ENCODE measurements at regions not wholly inside any gene's neighbourhood (a gene's known extent, or its start where the extent isn't known, plus 50 kb on each side); places are given as distances from the start of the nearest gene placed in this dataset.
"Not testable (repeated sequence)": the region's sequence is repeated elsewhere in the genome, so short reads cannot be mapped to it uniquely, and the experiment has no call there.

DNA sequence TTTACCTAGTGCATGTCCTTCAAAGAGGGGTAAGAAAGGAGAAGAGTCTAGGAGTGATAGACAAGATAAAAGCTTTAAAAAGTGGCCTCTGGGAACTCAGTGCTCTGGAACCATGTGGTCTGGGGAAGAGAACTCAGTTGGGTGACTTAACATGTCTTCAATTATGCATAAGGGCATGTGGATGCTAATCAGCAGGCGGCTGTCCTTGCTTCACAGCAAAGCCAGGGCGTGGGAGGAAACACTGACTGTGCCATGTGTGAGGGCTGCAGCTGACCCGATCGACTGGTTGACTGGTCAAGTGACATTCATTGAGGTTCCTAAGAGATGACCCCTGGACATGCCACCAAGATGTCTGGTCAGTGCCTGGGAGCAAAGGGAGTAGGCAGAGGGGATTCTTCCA is 1053.8 kb downstream of the BCL11B start:
- TF ChIP-seq, protein P1, sequence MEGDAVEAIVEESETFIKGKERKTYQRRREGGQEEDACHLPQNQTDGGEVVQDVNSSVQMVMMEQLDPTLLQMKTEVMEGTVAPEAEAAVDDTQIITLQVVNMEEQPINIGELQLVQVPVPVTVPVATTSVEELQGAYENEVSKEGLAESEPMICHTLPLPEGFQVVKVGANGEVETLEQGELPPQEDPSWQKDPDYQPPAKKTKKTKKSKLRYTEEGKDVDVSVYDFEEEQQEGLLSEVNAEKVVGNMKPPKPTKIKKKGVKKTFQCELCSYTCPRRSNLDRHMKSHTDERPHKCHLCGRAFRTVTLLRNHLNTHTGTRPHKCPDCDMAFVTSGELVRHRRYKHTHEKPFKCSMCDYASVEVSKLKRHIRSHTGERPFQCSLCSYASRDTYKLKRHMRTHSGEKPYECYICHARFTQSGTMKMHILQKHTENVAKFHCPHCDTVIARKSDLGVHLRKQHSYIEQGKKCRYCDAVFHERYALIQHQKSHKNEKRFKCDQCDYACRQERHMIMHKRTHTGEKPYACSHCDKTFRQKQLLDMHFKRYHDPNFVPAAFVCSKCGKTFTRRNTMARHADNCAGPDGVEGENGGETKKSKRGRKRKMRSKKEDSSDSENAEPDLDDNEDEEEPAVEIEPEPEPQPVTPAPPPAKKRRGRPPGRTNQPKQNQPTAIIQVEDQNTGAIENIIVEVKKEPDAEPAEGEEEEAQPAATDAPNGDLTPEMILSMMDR (IDR thresholded peaks at IDR 0.05): no peak
- DNase-seq: no peak
- Histone ChIP-seq H3K27ac (no peak overlapping the region), H3K4me1 (no peaks in the 10 kb centered on the region), H3K27me3 (no peaks in the 10 kb centered on the region), H3K4me3 (no peak overlapping the region), H3K9me3 (no peaks in the 10 kb centered on the region), H3K36me3 (no peaks in the 10 kb centered on the region)
- intact Hi-C loops (cut with DNase I; ENCODE audit: low total_unique reads): no loop called here

DNA sequence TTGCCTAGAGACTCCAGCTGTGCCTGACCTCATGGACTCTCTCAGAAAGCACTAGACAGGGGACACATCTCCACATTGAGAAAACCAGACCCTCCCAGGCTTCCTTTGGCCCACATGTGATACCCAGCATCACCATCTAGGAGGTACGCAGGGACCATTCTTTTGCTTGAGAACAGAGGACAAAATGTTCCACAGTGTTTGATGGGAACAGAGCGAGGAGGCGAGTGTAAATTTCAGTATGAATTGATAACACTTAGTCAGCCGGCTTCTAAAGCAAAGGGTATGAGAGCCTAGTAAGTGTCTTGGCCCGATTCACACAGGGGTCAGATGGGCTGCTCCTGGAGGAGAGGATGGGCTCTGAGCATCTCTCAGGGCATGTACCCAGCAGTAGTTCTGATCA is 1052.4 kb downstream of the BCL11B start:
- Histone ChIP-seq H3K4me3 (no peak overlapping the region), H3K27ac (no peak overlapping the region), H3K27me3 (no peaks in the 10 kb centered on the region), H3K9me3 (no peaks in the 10 kb centered on the region), H3K4me1 (no peaks in the 10 kb centered on the region), H3K36me3 (no peaks in the 10 kb centered on the region)
- DNase-seq: no peak
- TF ChIP-seq, protein P1 (IDR thresholded peaks at IDR 0.05): no peak
- intact Hi-C loops (cut with DNase I; ENCODE audit: low total_unique reads): no loop called here

GRCh38 chr14:98223106-98223505 is 1048.9 kb downstream of the BCL11B start:
- intact Hi-C loops (cut with DNase I; ENCODE audit: low total_unique reads): no loop called here
- no peaks in the 10 kb centered on the region for H3K4me1 ChIP-seq

DNA sequence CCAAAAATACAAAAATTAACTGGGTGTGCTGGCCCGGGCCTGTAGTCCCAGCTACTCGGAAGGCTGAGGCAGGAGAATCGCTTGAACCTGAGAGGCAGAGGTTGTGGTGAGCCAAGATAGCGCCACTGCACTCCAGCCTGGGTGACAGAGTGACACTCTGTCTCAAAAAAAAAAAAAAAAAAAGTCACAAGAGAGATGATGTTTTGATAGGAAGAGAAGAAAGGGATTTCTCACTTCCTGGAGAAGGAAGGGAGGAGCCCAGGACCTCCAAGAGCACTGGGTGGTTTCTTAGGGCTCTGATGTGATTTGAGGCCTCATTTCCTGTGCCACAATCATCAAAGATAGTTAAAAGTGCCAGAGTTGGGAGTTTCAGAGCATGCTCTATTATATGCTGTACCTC is 1048.3 kb downstream of the BCL11B start:
- DNase-seq; H3K9me3 ChIP-seq; H3K4me1 ChIP-seq; H3K4me3 ChIP-seq; H3K27ac ChIP-seq; H3K27me3 ChIP-seq; H3K36me3 ChIP-seq; intact Hi-C loops (cut with DNase I; ENCODE audit: low total_unique reads): not testable (repeated sequence)

More at GRCh38 chr14:98223106-98223505, 1048.9 kb downstream of the BCL11B start:
- H3K27ac ChIP-seq: no peak overlapping the region
- H3K36me3 ChIP-seq: no peaks in the 10 kb centered on the region
- TF ChIP-seq, protein P1 (IDR thresholded peaks at IDR 0.05): no peak
- H3K4me3 ChIP-seq: no peak overlapping the region
- H3K27me3 ChIP-seq: no peaks in the 10 kb centered on the region
- no peak for DNase-seq
- no peaks in the 10 kb centered on the region for H3K9me3 ChIP-seq

- H3K4me1 ChIP-seq: no peaks in the 10 kb centered on the region
- peak in 1 of 2 donors; percentile 53 for DNase-seq
- no peaks in the 10 kb centered on the region for H3K36me3 ChIP-seq
- no peak overlapping the region for H3K27ac ChIP-seq
- intact Hi-C loops (cut with DNase I; ENCODE audit: low total_unique reads): no loop called here
- no peaks in the 10 kb centered on the region for H3K27me3 ChIP-seq
- H3K9me3 ChIP-seq: no peaks in the 10 kb centered on the region
- no peak overlapping the region for H3K4me3 ChIP-seq
- TF ChIP-seq, protein P1 (IDR thresholded peaks at IDR 0.05): no peak
Measured at GRCh38 chr14:98226411-98226810, 1045.6 kb downstream of the BCL11B start.

DNA sequence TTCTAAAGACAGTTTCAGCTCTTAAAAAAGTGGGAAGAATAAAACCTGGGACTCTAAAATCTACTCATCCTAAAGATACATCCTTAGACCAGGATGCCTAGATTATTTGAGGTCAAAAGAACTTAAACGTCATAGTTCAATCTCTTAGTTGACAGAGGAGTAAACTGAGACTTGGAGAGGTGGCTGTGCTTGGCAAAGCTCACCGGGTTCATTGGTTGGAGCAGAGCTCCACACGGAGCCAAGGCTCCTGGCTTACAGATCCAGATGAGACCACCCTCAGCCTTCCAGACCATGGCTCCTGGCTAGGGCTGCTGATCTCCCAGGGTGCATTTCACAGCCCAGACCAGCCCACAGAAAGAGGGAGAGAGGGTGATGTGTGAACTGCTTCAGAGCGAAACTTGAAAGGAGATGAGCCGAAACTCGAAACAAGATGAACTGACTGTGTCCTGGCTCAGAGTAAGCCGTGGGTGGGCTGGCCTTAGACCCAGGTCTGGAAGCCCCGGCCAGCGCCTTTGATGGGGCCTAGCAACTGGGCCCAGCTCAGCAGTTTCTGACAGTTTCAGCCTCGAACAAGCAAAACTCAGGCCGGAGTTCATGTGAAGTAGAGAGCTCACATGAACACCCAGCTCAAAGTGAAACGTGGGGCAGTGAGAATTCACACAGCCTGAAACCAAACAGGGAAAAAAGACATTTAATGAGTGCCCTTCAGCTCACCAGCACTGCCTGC is 1044.8 kb downstream of the BCL11B start:
- no peak overlapping the region for H3K27ac ChIP-seq
- TF ChIP-seq, protein P1 (IDR thresholded peaks at IDR 0.05): no peak
- peak in 1 of 2 donors; percentile 28 for DNase-seq
- intact Hi-C loops (cut with DNase I; ENCODE audit: low total_unique reads): no loop called here
- no peaks in the 10 kb centered on the region for H3K9me3 ChIP-seq
- no peaks in the 10 kb centered on the region for H3K36me3 ChIP-seq
- no peaks in the 10 kb centered on the region for H3K27me3 ChIP-seq
- no peak overlapping the region for H3K4me3 ChIP-seq
- H3K4me1 ChIP-seq: no peaks in the 10 kb centered on the region
